HG03565 (cell line): ENCODE measurements at regions not wholly inside any gene's neighbourhood (a gene's known extent, or its start where the extent isn't known, plus 50 kb on each side); places are given as distances from the start of the nearest gene placed in this dataset.

ENCODE experiments used
- ATAC-seq: cut with Tn5 transposase; IDR thresholded peaks from one replicate; pipeline ENCODE4 v1.9.1; 2021; ENCODE audit warnings: mild to moderate bottlenecking, moderate library complexity; ENCODE audit not compliant: unreplicated experiment

DNA sequence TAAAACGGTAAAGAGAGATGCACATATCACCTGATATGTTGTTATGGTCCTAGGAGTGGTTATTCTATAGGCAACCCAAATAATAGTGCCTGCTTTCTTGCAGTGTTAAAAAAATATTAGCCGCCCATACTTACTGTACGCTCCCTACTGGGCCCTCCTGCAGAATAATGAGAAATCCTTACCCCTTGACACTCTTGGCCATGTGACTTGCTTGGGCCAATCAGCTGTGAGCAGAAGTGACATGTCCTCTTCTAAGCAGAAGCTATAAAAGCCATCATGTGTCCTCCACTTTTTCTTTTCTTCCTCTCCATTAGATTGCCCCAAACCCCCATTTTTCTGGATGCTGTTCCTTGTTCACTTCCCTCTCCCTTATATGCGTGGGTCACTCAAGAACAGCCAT lies 90.5 kb upstream of the SPRED2 start:
- ATAC-seq: no peak

DNA sequence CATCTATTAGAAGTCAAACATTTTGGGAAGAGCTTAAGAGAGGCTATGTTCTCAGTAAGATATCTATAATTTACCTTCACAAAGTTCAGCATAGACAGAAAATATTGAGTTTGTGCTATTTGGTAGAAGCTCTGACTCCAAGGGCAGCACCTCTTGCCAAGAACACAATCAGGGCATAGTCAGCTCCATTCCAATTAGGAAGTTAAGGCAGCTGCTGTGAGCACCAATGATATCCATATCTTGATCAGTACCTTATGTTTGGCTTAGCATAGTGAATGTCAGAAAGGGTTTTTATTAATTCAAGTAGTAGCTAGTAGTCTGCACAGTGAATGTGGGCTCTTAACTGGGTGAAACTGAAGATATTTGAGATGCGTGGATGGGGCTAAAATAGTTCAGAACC lies 86.4 kb upstream of the SPRED2 start:
- ATAC-seq: no peak

DNA sequence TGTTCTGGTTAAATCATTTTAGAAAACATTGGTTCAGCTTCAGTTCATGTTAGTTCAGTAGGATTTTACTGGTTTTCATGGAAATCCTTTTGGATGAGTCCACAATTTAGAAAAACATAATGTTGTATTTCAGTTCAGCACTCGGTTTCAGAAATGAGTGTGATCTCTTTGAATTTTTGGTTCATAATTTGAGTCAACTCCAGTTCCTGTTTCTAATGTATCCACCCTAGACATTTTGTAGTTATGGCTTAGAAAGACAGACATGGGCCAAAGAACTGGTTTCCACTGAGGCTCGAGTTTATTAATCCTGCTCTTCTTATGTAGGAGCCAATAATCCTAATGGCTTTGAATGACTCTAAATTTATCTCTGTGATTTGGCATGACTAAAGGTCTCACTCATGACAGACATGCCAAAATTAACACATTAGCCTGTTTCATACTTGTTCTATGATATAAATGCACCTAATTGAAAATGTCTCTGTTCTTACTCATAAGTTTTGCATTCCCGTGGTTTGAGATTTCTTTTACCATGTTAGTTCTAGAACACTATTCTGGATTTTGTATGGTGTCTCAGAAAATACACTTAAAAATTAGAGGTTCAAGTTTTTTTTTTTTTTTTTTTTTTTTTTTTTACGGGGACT lies 82.3 kb upstream of the SPRED2 start:
- no peak for ATAC-seq

DNA sequence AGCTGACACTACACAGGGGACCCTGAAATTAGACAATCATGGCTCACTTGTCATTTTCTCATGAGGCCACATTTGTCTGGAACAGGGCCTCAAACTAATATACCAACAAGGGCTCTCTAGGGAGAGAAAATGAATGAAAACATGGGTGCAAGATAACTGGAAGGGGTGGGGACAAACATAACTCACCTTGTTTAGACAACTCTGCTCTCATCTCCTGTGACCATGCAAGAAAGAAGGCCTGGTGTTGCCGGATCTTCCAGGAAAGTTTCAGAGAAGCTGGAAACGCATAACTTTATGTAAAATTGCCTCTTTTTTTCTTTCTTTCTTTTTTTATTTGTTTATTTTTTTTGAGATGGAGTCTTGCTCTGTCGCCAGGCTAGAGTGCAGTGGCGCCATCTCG lies 80.4 kb upstream of the SPRED2 start:
- no peak for ATAC-seq

DNA sequence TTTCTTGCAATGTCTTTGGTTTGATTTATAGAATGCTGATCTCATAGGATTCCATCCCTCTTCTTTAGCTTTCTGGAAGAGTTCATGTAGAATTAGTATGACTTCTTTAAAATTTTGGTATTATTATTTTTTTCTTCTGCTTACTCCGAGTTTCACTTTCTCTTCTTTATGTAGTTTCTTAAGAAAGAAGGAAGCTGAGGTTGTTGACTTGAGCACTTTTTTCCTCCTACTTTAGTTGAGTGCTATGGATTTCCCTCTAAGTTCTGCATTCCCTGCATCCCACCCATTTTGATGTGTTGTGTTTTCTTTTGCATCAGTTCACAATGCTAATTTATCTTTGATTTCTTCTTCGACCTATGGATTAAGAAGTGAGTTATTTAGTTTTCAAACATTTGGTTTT lies 78.9 kb upstream of the SPRED2 start:
- no peak for ATAC-seq

DNA sequence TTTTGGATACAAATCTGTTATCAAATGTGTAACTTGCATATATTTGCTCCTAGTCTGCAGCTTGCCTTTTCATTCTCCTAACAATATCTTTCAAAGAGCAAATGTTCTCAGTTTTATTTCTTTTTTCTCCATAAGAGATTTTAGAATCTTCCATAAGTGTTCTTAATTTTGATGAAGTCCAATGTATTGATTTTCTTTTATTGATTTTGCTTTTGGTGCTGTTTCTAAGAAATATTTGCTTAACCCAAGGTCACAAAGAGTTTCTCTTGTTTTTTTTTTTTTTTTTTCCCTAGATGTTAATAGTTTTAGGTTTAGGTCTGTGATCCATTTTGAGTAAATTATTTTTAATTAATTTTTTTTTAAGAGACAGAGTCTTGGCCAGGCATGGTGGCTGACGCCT lies 75.8 kb upstream of the SPRED2 start:
- ATAC-seq: no peak

DNA sequence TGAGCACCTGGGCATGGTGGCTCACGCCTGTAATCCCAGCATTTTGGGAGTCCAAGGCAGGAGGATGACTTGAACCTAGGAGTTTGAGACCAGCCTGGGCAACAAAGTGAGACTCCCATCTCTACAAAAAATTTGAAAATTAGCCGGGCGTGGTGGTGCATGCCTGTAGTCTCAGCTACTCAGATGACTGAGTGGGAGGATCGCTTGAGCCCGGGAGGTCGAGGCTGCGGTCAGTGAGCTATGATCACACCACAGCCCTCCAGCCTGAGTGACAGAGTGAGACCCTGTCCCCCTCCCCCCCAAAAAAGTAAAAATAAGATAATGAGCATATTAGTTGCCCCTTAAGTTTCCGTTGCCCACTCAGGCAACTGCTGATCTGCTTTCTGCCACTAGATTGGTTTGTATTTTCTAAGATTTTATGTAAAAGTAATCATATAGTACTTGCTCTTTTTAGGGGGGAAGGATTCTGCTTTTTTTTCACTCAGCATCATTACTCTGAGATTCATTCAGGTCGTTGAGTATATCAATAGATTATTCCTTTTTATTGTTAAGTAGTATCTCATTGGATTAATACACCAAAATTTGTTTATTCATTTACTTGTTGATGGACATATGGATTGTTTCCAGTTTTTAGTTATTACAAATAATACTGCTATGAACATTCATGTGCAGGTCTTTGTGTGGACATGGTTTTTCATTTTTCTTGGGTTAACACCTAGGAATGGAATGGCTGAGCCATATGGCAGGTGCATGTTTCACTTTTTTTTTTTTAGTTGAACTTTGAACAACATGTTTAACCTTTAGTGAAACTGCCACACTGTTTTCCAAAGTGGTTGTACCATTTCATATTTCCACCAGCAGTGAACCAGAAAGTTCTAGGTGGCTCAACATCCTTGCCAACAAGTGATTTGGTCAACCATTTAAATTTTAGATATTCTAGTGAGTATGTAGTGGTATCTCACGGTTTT lies 75.0 kb upstream of the SPRED2 start:
- no peak for ATAC-seq

DNA sequence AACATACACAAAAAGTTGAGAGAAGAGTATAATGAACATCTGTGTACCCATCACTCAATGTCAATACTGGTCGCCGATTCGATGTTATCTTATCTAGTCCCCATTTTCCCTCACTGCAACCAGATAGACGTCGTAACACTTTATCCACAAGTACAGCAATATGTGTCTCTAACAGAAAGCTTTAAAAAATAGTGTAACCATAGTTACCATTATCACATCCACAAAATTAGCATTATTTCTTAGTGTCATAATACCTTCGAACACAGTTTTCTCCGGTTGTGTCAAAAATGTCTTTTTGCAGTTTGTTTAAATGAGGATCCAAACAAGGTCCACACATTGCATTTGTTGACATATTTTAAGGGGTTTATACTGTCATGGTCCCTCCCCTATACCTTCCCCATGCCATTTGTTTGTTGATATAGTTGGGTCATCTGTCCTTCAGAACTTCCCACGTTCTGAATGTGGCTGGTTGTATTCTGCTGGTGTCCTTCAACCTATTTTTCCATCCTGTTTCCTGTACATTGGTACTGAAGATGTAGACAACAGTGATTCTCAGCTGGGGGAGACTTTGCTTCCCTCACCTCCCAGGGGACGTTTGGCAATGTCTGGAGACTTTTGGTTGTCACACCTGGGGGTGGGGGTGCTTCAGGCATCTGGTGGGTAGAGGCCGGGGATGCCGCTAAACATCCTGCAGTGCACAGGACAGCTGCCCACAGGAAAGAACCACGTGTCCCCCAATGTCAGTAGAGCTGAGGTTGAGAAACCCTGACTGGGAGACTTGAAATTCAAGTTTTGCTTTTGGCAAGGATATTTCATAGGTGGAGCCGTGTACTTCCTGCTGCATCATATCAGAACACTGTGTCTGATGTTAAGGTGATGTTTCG lies 72.7 kb upstream of the SPRED2 start:
- ATAC-seq: no peak

DNA sequence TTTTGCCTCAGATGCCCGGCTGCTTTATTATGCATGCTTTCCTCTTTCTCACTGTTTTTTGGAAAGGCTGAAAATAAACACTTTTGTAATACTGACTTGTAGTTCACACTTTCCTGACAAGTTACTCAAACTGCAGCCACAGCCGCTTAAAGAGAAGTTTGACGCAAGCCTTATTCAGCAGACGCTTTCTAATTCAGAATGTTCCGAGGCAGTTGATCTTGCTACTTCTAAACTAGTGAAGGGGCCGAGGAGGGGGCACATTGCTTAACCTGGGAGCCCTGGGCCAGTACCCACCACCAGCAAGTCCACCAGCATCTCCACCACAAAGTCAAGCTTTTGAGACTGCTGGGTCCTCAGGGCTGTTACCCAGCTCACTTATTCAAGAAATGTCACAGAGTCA lies 71.8 kb upstream of the SPRED2 start:
- ATAC-seq: no peak

DNA sequence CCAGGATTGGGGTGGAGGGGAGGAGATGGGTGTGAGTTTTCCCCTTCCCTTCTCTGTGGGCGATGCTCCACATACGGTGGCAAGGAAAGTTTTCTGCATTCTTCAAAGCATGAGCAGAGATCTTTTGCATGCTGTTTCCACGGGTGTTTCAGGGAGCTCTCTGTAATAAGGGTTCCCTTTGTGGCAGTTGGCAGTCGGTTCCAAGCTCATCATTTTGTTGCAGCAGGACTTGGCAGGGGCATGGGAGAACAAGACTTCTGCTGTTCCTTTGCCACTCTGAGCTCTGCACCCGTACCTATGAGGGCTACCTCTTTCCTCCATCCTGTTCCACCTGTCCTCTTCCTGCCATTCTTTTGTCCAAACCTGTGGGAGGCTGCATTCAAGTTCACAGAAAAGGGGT lies 71.3 kb upstream of the SPRED2 start:
- no peak for ATAC-seq

DNA sequence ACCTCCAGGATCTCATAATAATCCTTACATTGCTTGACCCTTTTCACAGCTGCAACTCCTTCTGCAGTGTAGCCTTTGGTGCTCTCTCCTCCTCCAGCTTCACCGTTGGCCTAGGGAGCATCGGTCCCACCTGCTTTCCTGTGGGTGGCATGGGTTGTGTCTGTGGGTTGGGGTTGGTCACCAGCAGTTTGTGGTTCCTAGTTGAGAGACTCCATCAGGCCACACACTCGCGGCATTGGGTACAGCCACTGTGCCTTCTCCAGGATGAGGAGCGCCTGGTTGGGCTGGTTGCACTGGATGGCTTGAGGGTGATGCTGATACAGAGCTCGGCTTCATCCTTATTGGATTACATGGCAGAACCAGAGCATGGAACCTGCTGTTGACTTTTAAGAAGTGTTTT lies 69.4 kb upstream of the SPRED2 start:
- ATAC-seq: no peak

DNA sequence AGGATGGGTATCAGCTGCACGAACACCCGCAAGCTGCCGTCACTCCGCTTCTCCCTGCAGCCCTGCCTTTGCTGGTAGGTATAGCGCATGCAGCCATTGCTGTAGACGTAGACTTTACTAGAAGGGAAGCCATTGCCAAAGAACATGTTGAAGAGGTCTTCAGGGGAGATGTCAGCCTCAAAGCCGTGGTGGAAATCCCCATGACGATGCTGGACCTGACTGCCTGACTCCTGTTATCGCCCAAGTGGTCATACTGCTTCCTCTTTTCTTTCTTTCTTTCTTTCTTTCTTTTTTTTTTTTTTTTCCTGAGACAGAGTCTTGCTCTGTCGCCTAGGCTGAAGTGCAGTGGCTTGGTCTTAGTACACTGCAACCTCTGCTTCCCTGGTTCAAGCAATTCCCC lies 68.7 kb upstream of the SPRED2 start:
- ATAC-seq: peak; percentile 40

DNA sequence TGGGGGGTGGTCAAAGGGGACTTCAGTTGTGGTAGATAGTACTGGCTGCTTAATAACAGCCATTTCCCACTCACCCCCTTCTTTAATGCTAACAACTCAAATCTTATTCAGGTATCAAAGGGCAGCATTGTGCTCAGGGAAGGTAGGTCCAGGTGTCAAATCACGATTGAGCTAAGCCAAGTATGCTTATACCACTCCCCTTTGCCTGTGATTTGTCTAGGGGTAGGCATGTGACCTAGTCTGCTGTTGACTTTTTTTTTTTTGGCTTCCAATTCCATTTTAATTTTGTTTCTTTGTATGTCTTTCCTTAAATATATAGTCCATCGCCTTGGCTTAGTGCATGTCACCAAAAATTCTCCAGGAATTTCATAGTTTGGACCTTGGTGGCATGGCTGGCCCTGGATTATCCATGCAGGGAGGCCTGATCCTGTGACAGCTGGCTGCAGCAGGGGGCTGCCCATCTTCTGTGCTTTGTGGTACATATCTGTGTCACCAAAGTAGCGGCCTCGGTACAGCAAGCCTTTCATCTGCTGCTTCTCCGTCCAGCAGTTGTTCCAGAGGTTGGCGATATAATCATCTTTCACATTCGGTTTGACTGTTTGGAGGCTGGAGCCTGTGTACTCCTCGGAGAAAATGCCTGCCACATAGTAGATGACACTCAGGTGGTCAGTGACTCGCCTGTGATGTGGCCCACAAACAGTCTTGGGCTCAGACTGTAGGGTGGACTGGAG lies 68.1 kb upstream of the SPRED2 start:
- peak; percentile 63 for ATAC-seq

DNA sequence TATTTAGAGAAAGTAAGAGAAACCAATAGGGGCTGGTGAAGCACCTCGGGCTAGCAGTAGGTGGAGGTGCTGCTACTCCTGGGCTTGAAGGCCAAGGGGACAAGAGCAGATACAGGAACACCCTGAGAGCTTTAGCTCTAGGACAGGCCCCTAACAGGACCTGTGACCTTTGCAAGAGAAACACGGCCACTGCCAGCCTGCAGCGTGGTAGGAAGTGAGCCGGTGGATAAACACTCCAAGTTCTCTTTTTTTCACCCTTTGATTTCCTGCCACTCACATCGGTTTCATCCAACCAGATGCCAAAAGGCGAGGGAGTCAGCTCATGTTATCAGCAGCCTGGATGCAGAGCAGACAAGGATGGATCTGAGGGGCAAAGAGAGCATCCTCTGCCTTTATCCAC lies 66.8 kb upstream of the SPRED2 start:
- no peak for ATAC-seq

DNA sequence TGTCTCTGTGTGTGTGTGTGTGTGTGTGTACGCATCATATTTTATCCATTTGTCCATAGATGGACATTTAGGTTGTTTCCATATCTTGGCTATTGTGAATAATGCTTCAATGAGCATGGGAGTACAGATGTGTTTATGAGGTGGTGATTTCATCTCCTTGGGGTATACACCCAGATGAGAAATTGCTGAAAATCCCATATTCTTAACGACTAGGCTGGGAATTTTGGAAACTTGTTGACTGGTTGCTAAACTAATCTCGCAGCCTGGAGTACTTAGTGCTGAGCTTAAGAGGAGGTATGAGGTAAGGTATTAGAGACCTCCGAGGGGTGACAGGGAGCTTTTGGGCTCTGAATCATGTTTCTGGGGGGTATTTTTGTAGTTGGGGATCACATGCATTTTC lies 66.0 kb upstream of the SPRED2 start:
- no peak for ATAC-seq

DNA sequence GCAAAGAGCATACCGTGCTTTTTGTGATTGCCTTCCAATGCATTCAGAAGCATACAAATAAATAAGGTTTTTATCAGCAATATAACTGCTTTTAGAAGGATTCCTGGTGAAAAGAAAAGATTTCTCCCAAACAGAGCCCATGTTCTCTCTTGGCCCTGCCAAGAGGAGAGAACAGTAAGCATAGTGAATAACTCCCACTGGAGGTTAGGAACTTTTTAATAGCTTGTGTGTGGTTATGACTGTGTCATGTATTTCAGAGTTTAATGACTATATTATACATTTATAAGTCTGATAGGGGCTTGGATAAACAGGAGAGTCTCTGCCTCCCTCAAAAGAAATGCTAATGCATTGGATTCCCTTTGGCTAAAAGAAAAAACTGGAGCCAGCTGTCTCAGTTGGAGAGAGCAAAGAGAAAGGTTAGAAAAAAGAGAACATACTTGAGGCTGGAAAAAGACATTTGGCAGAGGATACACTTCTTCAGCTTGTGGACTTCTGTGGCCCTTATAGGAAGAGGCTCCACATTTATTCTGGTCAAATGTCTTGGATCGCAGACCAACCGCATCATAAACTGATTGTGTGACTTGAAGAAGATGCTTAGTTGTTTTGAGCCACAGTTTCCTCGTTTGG lies 63.0 kb upstream of the SPRED2 start:
- ATAC-seq: no peak

DNA sequence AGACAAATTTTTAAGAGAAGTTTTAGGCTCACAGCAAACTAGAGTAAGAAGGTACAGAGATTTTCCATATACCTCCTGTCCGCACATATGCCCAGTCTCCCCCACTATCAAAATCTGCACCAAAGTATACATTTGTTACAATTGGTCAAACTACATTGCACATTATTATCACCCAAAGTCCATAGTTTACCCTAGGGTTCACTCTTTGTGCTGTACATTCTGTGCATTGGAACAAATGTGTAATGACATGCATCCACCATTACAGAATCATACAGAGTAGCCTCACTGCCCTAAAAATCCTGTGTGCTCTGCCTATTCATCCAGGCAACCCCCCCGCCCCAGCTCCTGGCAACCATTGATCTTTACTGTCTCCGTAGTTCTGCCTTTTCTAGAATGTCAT lies 61.7 kb upstream of the SPRED2 start:
- no peak for ATAC-seq

DNA sequence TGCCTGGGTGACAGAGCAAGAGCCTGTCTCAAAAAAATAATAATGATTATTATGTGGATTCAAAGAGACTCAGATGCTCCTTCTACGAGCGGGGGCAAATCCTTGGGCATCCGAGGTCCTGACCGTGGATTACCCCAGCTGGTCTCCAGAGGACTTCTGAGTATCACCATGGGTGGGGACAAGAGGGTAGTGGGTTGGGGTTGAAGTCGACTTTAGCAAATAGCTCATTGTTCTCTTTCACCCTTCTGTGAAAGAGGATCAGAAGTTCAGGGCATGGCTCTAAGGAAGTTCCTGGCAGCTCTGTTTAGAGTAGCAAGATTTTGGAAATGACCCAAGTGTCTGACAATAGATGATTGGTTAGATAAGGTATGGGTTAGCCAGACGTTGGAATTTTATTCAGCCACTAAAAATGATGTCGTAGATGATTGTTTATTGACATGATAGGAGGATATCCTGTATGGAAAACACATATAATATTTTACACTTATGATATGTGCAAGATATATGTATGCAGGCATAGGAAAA lies 59.0 kb upstream of the SPRED2 start:
- ATAC-seq: no peak

DNA sequence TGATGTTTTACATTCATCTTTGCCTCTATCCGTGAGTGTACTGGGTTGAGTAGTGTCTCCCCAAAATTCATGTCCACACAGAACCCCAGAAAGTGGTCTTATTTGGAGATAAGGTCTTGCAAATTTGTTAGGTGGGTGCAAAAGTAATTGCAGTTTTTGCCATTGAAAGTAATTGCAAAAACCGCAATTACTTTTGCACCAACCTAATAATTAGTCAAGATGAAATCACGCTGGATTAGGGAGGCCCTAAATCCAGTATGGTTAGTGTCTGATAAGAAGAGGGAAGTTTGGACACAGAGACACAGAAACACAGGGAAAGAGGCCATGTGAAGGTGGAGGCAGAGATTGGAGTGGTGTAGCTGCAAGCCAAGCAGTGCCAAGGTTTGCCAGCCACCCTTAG lies 57.8 kb upstream of the SPRED2 start:
- no peak for ATAC-seq

DNA sequence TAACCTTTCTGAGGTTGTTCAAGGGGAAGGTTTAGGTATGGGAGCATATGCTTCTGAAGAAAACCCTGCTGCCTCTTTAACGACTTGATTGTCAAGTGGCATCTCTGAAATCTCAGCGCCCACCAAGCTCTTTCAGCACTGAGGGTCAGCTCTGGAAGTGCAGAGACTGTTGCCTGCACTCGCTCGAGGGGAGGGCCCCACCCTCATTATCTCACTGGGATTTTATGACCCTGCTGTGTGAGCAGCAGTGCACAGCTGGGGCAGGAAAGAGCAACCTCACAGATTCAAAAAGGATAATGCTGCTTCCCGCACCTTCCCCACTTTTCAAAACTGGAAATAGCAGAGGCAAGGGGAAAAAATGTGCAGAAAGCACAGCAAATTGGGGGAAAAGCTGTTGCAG lies 56.9 kb upstream of the SPRED2 start:
- ATAC-seq: no peak
